ENCODE measurements at regions not wholly inside any gene's neighbourhood (a gene's known extent, or its start where the extent isn't known, plus 50 kb on each side); places are given as distances from the start of the nearest gene placed in this dataset.

DNA sequence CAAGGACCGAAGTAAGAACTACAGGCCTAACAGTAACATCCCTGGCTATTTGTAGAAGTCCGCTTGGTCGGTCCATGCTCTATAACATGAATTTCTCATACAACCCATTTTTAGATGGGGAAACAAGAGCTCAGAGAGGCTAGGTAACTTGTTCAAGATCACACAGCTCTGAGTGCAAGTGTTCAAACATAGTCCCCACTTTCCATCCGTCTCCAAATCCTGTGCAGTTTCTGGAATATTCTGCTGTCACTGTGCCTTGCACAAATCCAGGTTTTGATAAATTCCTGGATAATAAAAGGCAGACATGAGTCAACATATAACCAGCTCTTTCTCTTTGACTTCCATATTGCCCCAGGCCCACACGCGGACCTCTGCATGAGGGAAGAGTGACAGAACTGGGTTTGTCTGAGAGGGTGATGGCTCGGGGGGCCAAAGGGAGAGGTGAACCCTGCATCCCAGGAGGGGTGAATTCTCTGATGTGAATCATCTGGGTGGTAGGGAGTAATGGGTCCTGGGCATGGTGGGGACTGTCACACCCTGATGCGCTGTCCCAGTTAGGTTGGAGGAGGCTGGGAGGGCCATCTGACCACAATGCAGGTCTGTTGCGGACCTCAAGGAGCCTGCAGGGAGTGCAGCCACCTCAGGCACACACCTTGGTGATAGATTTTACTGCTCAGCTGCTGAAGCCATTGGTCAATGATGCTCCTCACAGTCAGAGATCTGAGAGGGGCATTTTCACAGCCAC, 162.2 kb downstream of the SMAD6 start:
- H3K4me3 ChIP-seq (ENCODE audit: low read depth, low read length) = no peak overlapping the region
- TF ChIP-seq, protein P1, sequence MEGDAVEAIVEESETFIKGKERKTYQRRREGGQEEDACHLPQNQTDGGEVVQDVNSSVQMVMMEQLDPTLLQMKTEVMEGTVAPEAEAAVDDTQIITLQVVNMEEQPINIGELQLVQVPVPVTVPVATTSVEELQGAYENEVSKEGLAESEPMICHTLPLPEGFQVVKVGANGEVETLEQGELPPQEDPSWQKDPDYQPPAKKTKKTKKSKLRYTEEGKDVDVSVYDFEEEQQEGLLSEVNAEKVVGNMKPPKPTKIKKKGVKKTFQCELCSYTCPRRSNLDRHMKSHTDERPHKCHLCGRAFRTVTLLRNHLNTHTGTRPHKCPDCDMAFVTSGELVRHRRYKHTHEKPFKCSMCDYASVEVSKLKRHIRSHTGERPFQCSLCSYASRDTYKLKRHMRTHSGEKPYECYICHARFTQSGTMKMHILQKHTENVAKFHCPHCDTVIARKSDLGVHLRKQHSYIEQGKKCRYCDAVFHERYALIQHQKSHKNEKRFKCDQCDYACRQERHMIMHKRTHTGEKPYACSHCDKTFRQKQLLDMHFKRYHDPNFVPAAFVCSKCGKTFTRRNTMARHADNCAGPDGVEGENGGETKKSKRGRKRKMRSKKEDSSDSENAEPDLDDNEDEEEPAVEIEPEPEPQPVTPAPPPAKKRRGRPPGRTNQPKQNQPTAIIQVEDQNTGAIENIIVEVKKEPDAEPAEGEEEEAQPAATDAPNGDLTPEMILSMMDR (IDR thresholded peaks at IDR 0.05; ENCODE audit: low read depth, low read length) = no peak
- DNase-seq (ENCODE audit: low read depth, low spot score) = no peak
- in situ Hi-C loops (cut with HindIII; ENCODE audit: low sequenced_read_pairs) = no loop called here

DNA sequence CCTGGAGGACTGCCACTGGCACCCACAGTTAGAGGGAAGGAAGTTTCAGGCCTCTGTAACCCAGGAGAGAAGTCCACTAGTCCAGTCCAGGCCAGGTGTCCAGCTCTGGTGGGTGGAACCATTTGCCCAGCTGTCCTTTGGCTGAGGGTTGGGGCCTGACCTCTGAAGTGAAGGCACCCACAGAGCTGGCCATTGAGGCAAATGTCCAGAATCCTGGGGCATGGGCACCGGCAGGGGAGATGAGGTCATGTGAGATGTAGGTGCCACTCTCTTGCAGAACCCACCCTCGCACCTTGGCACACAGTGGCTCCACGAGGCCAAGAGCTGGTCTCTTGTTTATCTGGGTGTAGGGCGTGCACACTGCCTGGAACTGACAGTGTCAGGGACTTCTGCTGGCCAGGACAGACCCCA, 162.8 kb downstream of the SMAD6 start:
- H3K4me3 ChIP-seq (ENCODE audit: low read depth, low read length) = no peak overlapping the region
- in situ Hi-C loops (cut with HindIII; ENCODE audit: low sequenced_read_pairs) = no loop called here
- DNase-seq (ENCODE audit: low read depth, low spot score) = no peak
- TF ChIP-seq, protein P1 (IDR thresholded peaks at IDR 0.05; ENCODE audit: low read depth, low read length) = no peak

DNA sequence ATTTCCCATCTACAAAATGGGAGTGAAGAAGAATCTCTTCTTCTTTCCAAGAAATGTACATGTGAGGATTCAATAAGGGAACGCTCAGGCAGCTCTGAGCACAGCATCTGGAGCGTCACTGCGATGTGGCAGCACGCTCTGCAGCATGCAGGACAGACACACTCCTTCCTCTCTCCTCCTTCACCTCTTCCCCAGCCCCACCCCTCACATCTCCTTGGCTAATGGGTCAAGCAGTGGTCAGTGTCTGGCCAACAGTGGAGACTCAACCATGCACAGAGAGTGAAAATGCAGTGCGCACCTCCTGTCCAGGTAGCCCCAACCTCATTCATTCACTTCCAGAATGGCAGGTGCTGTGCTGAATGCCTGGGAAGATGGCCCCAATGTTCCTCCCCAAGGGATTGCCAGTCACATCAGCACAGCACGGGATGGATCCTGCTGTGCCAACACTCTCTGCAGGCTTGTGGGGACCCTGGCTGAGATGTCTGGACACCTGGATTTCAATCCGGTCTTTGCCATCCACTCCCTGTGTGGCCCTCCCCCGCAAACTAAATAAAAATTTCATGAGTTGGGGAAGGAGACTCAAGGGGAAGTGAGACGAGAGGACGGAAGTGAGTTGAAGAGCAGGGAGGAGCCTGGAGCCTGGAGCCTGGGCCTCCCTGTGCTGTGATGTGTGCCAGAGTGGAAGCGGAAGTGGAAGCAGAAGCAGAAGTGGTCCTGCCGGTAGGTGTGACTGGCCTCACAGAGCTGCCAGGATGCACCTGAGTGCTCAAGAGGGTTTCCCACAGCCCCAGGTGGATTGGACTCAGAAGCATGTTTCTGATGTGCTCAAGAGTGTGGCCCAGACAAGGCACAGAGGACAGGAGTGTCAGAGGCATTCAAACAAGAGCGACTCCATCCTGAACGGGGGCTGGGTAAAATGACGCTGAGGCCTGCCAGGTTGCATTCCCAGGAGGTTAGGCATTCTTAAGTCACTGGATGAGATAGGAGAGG, 163.9 kb downstream of the SMAD6 start:
- H3K4me3 ChIP-seq (ENCODE audit: low read depth, low read length) = no peak overlapping the region
- in situ Hi-C loops (cut with HindIII; ENCODE audit: low sequenced_read_pairs) = no loop called here
- no peak for DNase-seq (ENCODE audit: low read depth, low spot score)
- TF ChIP-seq, protein P1 (IDR thresholded peaks at IDR 0.05; ENCODE audit: low read depth, low read length) = no peak

DNA sequence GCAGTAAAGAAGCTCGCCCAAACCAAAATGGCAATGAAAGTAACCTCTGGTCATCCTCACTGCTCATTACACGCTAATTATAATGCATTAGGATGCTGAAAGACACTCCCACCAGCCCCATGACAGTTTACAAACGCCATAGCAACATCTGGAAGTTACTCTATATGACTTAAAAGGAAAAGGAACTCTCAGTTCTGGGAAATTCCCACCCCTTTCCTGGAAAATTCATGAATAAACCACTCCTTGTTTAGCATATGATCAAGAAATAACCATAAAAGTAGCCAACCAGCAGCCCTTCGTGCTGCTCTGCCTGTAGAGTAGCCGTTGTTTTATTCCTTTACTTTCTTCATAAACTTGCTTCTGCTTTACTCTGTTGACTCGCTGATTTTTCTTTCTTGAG, 164.6 kb downstream of the SMAD6 start:
- TF ChIP-seq, protein P1 (IDR thresholded peaks at IDR 0.05; ENCODE audit: low read depth, low read length) = no peak
- no peak for DNase-seq (ENCODE audit: low read depth, low spot score)
- H3K4me3 ChIP-seq (ENCODE audit: low read depth, low read length) = no peak overlapping the region
- in situ Hi-C loops (cut with HindIII; ENCODE audit: low sequenced_read_pairs) = no loop called here

DNA sequence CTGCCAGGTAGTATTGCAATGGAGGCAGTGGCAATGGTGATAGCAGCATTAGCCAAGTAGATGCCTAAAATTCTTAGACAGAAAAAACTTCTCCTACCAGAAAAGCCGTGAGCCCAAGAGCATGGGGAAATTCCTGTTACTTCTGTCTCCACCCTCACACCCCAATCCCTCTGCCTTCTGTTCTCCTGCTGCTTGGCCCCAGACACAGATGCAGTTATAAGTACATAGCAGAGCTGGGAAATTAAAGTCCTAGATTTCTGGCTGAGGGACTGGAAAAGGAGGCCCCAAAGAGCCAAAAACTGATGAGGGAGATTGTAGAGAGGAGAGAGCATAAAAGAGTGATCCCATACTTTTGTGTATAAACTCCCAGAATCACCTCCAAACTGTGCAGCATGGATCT, 166.9 kb downstream of the SMAD6 start:
- no peak for DNase-seq (ENCODE audit: low read depth, low spot score)
- TF ChIP-seq, protein P1 (IDR thresholded peaks at IDR 0.05; ENCODE audit: low read depth, low read length) = no peak
- no peak overlapping the region for H3K4me3 ChIP-seq (ENCODE audit: low read depth, low read length)
- in situ Hi-C loops (cut with HindIII; ENCODE audit: low sequenced_read_pairs) = no loop called here

DNA sequence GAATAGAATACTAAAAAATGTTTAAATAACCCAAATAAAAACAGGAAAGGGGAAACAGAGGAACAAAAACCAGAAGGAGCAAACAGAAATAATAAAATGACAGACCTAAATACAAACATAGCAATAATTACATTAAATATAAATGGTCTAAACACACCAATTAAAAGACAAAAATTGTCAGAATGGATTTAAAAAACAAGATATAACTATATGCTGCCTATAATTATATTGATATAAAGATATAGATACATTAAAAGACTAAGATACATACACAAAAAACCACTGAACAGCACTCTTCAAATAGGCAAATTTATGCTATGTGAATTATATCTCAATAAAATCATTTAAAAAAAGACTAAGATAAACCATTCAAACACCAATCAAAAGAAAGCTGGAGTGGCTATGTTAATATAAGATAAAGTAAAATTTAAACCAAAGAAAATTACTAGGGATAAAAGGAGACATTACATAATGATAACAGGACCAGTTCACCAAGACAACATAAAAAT, 168.9 kb downstream of the SMAD6 start:
- DNase-seq (ENCODE audit: low read depth, low spot score) = no peak
- TF ChIP-seq, protein P1 (IDR thresholded peaks at IDR 0.05; ENCODE audit: low read depth, low read length) = no peak
- no peak overlapping the region for H3K4me3 ChIP-seq (ENCODE audit: low read depth, low read length)
- in situ Hi-C loops (cut with HindIII; ENCODE audit: low sequenced_read_pairs) = no loop called here

Measured in astrocyte of the spinal cord (primary cell).